GM21367 (cell line): ENCODE measurements at regions not wholly inside any gene's neighbourhood (a gene's known extent, or its start where the extent isn't known, plus 50 kb on each side); places are given as distances from the start of the nearest gene placed in this dataset.
A peak's percentile ranks its signal among the peaks of the same experiment; 100 is the strongest.

Experiments
- ATAC-seq: cut with Tn5 transposase; IDR thresholded peaks from one replicate; pipeline ENCODE4 v1.9.1; 2021; ENCODE audit not compliant: unreplicated experiment

DNA sequence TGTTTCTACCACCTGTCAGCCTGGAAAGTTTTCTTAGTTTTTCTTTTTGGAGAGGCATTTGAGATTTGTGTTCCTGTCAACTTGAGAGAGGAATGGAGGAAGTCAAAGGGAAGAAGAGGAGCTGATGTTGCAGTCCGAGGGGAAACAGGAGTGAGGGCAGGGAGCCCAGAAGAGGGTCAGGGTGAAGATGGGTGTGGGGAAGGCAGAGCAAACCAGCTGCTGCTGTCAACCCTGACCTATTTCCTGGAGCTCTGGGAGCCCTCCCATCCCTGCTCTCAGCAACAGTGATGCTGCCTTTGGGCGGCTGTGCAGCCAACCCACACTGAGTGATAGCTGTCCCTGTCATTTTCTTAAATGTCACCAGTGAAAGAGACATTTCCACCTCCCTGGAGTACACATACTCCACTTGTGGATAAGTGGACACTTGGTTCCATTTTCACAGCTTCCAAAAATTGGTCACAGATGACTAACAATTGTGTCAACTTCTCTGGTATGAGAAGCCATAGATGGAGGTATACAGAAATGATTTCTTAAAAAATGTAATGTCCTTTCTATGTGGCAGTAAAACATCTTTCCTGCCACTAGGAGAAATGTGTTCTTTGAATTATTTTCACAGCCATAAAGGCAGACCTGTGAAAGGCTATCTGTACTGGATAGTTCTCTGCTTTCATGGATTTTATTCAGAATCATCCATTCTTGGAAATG lies 556.3 kb upstream of the TBL1XR1 start:
- no peak for ATAC-seq

DNA sequence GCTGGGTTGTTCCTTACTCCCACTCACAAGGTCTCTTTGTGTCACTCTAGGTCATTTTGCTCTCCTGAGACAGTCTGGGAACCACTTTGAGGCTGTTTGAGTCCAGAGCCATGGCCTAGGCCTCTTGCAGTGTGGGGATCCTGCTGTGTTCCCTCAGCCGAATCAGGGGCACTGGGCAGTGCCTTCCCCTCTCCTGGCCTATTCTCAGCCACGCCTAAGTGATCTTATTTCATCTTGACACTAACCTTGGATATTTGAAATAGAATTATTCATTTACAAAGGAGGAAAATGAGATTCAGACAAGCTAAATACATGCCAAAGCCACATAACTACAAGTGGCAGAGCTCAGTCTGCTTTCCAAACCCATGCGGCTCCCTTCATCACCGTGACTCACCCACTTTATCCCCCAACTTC lies 557.2 kb upstream of the TBL1XR1 start:
- ATAC-seq = no peak

DNA sequence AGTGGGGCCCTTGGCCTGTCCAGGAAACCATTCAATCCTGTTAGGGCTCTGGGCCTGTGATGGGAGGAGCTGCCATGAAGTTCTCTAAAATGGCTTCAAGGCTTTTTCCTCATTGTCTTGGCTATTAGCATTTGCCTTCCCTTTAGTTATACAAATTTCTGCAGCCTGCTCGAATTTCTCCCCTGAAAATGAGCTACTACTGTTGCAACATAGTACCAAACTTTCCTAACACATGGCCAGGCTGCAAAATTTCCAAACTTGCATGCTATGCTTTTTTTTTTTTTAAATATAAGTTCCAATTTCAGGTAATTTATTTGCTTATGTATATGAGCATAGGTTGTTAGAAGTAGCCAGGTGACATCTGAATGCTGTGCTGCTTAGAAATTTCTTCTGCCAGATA lies 560.8 kb upstream of the TBL1XR1 start:
- ATAC-seq = no peak

DNA sequence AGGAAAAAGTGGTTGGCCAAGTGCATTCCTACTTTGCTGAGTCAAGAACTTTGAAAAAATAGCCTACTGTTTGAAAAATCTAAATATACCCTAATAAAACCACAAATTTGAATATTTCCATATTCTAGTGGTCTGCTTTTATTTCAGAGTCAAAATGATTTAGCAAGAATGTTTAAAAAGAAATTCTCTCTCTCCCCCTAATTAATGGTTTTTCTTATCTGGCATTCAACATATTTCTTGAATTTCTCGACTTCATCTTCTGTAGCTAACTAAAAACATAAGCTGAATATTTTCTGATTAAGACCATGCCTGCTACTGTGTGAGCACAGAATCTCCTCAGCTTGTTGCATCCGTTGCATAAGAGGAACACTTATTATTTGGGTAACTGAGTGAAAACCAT lies 563.5 kb upstream of the TBL1XR1 start:
- ATAC-seq = no peak

DNA sequence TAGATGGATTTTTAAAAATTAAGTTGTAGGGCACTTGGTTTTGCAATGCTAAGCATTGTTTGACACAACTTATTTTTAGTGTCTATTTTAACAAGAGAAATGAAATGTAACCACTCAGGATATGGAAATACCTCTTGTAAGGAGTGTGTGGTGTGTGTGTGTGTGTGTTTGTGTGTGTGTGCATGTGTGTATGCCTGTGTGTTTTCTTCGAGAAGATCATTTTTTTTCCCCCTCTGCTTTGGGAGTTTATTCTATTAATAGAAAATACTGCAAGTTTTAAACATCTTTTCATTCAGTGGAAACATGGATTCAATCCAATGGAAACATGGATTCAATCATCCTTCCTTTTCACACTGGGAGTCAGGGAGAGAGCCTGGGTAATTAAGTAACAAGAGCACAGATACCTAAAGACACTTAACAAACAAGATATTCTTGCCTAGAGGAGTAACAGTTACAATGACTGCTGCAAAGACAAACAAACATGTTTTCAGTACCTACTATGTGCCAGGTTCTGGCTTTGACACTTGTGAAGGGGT lies 567.2 kb upstream of the TBL1XR1 start:
- ATAC-seq = no peak

DNA sequence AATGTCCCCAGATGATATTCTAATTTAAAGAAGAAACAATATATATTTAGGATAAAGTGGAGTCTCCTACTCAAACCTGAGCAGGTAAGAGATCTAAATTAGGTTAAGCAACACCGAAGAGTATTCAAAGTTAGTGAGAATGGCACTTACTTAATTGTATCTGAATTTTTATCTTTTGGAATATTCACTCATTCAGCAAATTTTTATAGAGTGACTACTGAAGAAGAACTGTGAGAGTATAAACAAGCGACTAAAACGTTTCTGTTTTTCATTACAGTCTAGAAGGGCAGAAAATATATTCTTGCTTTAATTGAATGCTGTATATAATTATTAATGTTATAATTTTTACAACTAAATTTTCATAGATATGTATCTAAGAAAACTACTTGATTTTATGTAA lies 567.7 kb upstream of the TBL1XR1 start:
- ATAC-seq = no peak

DNA sequence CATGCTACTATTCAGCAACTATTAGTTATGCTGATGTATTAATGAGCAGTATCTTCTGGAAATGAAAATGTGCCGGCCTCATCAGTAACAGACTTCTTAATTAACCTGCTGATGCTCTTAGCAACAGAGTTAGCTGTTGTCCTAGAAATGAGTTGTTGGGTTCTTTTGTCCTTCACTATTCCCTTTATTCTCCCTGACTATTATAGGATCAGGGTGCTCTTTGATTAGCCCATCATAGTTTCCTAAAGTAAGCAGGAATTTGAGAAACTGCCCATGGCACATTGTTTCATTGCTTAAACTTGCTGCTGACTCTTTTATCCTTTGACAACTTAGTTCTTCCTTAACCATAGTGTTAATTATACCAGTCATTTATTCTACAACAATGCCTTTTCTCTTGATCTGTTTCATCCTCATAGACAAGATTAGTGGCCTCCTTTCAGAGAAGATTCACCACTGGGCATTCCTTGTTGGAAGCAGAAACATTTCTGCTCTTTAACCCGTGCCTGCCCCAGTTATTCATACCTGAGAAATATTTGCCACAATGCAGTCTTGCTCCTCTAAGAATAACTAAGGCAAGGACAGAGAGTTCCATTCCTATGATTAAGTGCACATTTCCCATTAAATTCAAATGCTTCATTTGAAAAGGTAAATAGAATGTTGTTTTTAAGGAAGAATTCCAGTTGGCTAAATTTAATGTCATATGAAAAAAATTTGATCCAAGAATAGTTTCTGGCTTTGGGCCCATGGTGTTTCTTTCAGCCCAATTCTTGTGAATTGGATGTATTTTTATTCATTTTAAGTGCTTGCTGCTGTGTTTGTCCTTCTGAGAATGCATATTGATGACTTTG lies 573.3 kb upstream of the TBL1XR1 start:
- no peak for ATAC-seq

DNA sequence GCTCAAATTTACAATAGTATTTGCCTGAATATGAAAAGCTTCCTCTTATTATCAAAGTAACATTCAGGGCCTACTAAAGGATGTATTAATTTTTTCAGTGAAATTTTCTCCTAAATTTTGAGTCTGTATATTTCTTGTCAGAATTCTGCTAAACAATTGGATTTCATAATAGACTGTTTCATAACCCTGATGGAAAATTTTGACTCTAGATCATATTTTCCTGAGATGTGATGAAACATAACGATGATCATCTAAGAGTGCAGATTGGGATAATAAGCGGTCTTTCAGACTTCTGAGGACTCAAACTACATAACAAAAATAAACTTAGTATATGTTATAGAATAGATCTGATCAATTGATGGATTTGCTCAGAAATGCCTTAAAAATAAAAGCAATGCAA lies 574.5 kb upstream of the TBL1XR1 start:
- ATAC-seq = no peak

DNA sequence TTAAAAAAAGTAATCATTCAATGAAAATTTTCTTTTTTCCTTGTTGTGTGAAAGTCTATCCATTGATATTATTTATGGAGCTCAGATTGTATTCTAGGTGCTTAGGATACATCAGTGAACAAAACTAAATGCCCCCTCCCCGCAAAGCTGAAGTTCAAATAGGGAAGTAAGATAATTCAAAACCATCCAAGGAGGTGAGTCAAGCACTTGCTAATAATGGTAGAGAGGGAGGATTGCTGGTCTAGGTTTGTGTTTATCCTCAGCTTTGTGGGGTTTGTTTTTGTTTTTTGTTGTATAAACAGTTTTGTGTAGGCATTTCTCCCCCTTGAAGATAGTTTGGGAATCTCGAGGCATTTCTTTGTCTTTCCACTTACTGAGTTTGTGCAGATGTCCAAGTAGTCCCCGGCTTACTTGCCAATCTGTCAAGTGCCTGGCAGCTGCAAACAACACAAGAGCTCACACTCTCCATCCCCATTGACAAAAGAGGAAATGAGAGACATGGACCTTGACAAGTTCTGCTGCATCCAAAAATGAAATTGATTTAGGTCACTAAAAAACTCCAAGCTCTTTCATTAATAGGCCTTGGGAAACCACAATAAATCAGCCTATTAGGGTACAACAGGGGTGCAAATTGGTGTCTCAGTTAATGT lies 575.8 kb upstream of the TBL1XR1 start:
- ATAC-seq = no peak

DNA sequence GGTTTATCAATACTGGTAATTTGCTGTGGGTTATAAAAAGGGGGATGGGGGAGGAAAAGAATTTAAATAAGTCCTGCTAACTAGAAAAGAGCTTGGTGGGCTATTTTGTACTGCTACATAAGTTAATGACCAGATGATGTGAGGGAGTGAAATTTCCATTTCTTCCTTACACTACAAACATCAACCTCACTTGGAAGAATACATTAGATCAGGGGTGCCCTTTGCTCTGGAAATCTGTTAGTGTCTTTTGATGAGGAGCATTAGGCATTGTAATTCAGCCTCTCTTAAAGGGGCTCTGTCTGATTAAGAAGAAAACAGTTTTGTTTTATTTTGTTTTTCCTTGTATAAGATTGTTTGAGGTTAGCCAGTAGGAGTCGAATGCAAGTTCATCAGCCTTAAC lies 576.4 kb upstream of the TBL1XR1 start:
- no peak for ATAC-seq

DNA sequence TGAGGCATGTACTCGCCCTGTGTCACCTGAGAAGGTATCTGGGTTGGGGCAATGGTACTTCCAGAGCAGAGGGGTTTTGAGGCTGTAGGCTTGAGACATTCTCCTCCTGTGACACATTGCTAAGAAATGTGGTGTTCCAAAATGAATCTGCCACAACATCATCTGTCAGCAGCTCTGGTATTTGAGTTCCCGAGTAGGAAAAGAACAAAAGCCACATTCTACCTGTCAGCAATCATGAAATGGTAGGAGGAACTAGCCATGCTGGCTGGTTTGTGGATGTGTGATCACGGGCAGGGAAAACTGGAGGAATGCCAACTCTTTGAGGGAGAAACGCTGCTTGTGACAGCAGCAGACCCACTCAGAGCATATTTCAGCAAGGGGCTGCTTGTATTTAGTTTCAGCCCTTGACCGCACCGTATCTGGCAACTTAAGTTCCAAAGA lies 579.4 kb upstream of the TBL1XR1 start:
- ATAC-seq = no peak

DNA sequence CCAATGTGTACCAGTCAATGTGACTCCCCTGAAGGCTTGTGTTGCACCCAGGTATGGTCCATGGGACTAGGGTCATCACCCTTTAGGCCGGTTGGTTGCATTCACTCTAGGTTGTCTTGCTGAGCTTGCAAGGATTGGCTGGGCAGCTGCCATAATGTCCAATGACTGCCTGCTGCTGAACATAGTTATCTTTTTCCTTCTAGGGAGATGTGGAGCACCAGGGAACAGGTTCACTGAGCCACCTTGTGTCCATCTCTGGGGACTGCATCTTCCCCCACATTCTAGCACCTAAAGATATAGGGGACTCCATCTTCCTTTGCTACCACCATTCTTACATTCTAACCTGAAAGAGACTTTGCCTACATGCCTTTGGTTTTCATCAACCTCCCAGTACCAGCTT lies 580.4 kb upstream of the TBL1XR1 start:
- peak; percentile 90 for ATAC-seq

DNA sequence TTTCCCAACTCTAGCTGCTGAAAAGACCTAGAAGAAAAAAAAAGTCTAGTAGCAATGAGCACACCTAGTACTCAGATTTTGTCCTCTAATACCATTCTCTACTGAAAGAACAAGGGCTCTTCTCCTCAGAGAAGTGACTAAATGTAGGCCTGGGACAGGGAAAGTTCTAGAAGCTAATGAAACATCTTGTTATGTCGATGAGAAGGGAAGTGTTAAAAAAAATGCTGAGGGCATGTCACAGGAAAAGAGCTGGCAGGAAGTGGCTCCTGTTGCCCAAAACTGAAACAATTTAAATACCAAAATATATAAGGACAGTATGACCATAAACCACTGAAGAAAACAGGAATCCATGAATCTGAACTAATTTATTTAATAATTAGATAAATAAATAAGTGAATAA lies 581.4 kb upstream of the TBL1XR1 start:
- no peak for ATAC-seq

DNA sequence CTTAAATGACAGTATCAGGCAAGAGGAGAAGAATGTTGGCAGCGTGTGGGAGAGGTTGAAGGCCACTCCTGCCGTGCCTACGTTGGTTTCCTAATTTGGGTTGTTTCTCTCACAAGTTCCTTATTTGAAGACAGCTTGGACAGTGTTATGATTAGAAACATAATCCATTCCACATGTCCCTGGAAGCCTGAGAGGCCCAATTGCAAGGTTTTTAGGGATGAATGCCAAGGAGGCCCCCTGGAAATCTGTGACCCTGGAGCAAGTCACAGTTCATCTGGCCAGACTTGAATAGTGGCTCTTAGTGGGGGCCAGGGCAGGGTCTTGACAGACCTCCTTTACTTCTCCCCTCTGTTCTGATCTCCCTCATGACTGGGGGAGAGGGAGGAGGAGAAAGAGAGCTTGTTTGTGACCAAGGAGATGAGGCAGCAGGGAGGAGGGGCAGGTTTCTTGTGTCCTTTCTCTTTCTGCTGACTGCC lies 584.4 kb upstream of the TBL1XR1 start:
- no peak for ATAC-seq

DNA sequence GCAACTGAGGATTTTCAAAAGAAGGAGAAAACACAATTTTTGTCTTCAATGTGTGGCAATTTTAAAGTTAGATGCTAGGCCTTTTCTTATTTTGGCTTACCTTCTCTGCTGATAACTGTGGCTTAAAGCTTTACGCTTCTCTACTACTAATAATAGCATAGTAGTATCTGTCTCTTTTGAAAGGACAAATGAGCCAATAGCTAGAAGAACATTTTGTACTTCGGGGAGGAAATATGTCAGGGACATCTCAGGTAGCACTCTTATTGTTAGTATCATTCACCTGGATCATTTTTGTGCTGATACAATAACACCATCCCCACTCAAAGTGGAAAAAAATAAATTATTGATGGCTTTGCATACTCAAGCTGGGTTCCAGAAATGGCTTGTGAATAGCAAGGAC lies 586.1 kb upstream of the TBL1XR1 start:
- no peak for ATAC-seq

DNA sequence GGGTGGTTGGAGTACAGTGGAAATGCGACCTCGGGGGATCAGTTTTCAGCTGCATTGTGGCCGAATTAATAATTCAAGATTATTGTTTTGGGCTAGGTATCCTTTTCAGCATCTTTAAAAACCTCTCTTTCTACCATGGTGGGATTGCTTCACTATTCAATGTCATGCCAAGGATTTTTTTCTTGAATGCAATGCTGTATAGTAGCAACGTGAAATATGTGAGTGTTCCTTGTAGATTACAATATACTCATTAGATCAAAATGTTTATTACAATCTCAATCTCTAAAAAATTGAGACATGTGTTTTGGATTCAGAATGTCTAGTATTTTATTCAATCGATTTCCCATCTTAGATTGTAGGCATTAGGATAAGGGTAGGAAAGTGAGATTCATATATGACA lies 586.5 kb upstream of the TBL1XR1 start:
- ATAC-seq = no peak

DNA sequence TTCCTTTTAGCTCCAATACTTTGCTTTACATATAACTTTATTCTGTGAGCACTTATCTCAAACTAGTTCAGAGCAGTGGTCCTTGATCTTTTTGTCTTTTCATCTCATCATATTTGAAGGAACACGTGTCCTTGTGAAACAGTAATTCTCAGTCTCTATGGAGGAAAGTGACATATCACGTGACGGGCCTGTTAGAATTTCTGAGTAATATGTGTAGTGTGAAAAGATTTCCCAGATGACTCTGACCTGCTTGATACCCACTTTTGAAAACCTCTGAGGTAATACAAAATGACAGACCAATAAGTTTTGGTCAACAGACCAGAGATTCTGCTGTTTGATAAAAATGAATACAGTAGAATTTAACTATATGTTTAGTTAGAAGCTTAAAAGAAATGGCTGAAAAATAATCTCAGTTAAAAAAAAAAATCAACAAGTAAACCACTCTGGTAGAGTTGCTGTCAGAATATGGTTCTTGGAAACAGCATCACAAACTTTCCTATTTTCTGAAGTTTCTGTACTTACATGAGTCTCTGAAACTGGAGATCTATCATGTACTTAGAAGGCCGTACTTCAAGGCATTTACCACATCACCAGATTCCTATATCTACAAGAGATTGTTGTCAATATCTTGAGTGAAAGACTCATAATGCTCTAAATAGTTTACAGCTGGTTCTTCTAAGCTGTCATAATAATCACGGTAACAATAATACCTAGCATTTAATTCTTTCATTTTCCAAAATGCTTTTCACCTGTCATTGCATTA lies 590.2 kb upstream of the TBL1XR1 start:
- peak; percentile 64 for ATAC-seq

DNA sequence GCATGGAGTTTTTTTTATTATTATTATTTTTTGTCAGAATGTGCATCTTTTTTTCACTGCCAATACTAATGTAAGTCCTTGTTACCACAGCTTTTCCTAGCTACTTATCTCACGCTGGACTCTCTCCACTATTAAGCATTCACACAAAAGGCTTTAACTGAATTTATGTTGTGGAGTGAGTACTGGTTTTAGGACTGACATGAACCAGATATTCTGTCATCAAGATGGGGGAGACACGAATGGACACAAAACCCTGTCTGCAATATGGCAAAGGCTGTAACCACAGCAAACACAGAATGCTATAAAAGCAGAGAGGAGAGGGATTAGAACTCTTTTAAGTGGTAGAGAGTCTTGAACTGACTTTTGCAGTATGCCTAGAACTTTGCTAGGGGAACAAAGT lies 592.2 kb upstream of the TBL1XR1 start:
- ATAC-seq = no peak

DNA sequence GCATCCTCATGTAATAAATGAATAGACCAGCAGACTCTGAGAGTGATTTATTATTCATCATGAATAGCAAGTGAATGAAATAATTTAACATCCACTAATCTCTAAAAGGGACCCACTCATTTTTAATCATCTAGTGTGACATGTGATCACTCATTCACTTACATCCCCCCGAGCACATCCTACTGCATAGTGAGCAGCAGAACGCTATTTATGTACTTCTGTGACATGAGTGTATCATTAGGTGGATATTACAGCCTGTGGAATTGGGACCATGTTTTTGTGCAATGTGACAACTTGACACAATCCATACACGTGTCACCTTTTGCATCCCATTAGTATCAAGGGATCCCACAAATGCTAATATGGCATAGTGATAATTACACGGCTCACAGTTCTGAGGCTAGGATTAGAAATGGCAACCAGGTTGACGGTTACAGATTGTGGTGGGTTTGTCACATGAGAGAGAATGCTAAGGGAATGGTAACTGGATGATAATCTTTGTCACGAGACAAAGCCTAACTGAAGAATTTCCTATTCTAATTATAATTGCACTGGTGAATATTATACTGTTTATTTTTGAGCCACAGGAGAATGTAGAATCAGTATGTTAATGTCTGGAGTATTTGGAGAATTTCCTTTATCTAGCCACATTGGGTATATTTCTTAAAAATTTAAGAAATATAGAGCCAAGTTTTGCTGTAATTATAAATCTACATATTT lies 595.2 kb upstream of the TBL1XR1 start:
- ATAC-seq = no peak

DNA sequence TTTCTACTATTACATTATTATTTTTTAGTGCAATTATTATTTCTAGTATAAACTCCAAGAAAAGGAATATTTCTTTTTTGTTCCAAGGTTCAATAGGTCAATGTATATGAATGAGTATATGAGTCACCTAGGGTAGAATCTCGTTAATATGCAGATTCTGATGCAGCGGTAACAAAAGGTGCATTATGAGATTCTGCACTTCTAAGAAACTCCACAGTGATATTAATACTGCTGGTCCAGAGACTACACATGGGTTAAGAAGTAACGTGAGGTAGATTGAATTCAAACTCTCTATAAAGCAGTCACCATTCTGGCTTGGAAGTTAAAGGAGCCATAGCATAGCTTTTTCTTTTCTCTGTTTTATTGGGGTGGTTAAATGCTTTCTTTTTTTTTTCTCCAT lies 596.2 kb upstream of the TBL1XR1 start:
- ATAC-seq = no peak
